Stimulated activated CD8-positive, alpha-beta memory T cell treated with anti-CD3 and anti-CD28 coated beads, Interleukin-4, amount 100 ng/mL, for 1 hour (primary cell): ENCODE measurements at regions not wholly inside any gene's neighbourhood (a gene's known extent, or its start where the extent isn't known, plus 50 kb on each side); places are given as distances from the start of the nearest gene placed in this dataset.

Experiments used
- DNase-seq, 2 donors: peaks; one replicate each; pipeline ENCODE4 v3.0.0-alpha.2; 2020; ENCODE audit warnings: low read depth in 2 of 2, low spot score in 1 of 2

GRCh38 chr15:31455499-31455898 lies 128.9 kb downstream of the KLF13 start:
- DNase-seq: no peak

GRCh38 chr15:31456354-31457060 lies 129.9 kb downstream of the KLF13 start:
- no peak for DNase-seq

GRCh38 chr15:31457161-31457560 lies 130.5 kb downstream of the KLF13 start:
- DNase-seq: no peak

GRCh38 chr15:31457631-31458526 lies 131.2 kb downstream of the KLF13 start:
- DNase-seq: no peak

GRCh38 chr15:31458596-31459399 lies 132.2 kb downstream of the KLF13 start:
- DNase-seq: no peak

GRCh38 chr15:31459400-31459748 lies 132.7 kb downstream of the KLF13 start:
- no peak for DNase-seq

GRCh38 chr15:31461375-31461774 lies 134.7 kb downstream of the KLF13 start:
- no peak for DNase-seq

GRCh38 chr15:31461911-31462480 lies 135.4 kb downstream of the KLF13 start:
- no peak for DNase-seq

GRCh38 chr15:31463521-31464102 lies 137.0 kb downstream of the KLF13 start:
- no peak for DNase-seq

- DNase-seq: no peak
These were observed 137.8 kb downstream of the KLF13 start for GRCh38 chr15:31464216-31465082.

GRCh38 chr15:31465083-31465955 lies 138.7 kb downstream of the KLF13 start:
- no peak for DNase-seq

- DNase-seq: no peak
These were observed 140.7 kb downstream of the KLF13 start for GRCh38 chr15:31467361-31467760.

- DNase-seq: no peak
These were observed 142.5 kb downstream of the KLF13 start for GRCh38 chr15:31468911-31469785.

GRCh38 chr15:31469786-31470525 lies 143.3 kb downstream of the KLF13 start:
- no peak for DNase-seq

- no peak for DNase-seq
These were observed 144.1 kb downstream of the KLF13 start for GRCh38 chr15:31470756-31471155.

GRCh38 chr15:31471731-31472430 lies 145.2 kb downstream of the KLF13 start:
- no peak for DNase-seq
